ENCODE measurements at regions not wholly inside any gene's neighbourhood (a gene's known extent, or its start where the extent isn't known, plus 50 kb on each side); places are given as distances from the start of the nearest gene placed in this dataset.

- DNase-seq = no peak
Observed at GRCh38 chr20:34163307-34163706, 51.3 kb upstream of the EIF2S2 start.

GRCh38 chr20:34164381-34164984 lies 52.4 kb upstream of the EIF2S2 start:
- no peak for DNase-seq

GRCh38 chr20:34165018-34165619 lies 53.1 kb upstream of the EIF2S2 start:
- no peak for DNase-seq

- DNase-seq = no peak
Observed at GRCh38 chr20:34171640-34172039, 59.6 kb upstream of the EIF2S2 start.

GRCh38 chr20:34172926-34173325 lies 60.9 kb upstream of the EIF2S2 start:
- DNase-seq = no peak

- DNase-seq = no peak
Observed at GRCh38 chr20:34175079-34175478, 63.0 kb upstream of the EIF2S2 start.

- no peak for DNase-seq
Observed at GRCh38 chr20:34175879-34176278, 63.8 kb upstream of the EIF2S2 start.

- no peak for DNase-seq
Observed at GRCh38 chr20:34177052-34177451, 64.2 kb upstream of the ASIP start.

GRCh38 chr20:34179637-34180360 lies 61.4 kb upstream of the ASIP start:
- no peak for DNase-seq

GRCh38 chr20:34180460-34181120 lies 60.6 kb upstream of the ASIP start:
- DNase-seq = no peak

GRCh38 chr20:34181484-34181883 lies 59.7 kb upstream of the ASIP start:
- no peak for DNase-seq

- DNase-seq = no peak
Observed at GRCh38 chr20:34185766-34186620, 55.2 kb upstream of the ASIP start.

- no peak for DNase-seq
Observed at GRCh38 chr20:34189572-34190163, 51.6 kb upstream of the ASIP start.

GRCh38 chr20:34190262-34190661 lies 51.0 kb upstream of the ASIP start:
- DNase-seq = no peak

- peak; percentile 26 for DNase-seq
Observed at GRCh38 chr20:34190679-34191090, 50.5 kb upstream of the ASIP start.
